RWPE1 (cell line): ENCODE measurements at regions not wholly inside any gene's neighbourhood (a gene's known extent, or its start where the extent isn't known, plus 50 kb on each side); places are given as distances from the start of the nearest gene placed in this dataset.

Experiments used
- CTCF ChIA-PET: fragments of 350-600 bp; sonication (Branson Sonifier 250); formaldehyde crosslinking; extraction: SDS; loops from one replicate; lab custom pipeline; 2021; lab: Yijun Ruan, JAX
- POLR2A ChIA-PET: fragments of 400-600 bp; formaldehyde crosslinking; extraction: SDS; loops from one replicate; lab custom pipeline; 2020; ENCODE audit warnings: antibody characterized with exemption; ENCODE audit not compliant: low non-redundant PET; lab: Yijun Ruan, JAX
- DNase-seq: peaks from one replicate; pipeline ENCODE4 v3.0.0; 2012; ENCODE audit warnings: low spot score
- H3K27ac ChIP-seq: fragments of 450-650 bp; 2 replicates; pipeline ENCODE4 v1.5.1; 2017
- TF ChIP-seq, protein P1 (sequence below): fragments of 450-650 bp; conservative IDR thresholded peaks from 2 replicates; pipeline ENCODE4 v1.5.1; 2017; ENCODE audit warnings: low read depth, mild to moderate bottlenecking

DNA sequence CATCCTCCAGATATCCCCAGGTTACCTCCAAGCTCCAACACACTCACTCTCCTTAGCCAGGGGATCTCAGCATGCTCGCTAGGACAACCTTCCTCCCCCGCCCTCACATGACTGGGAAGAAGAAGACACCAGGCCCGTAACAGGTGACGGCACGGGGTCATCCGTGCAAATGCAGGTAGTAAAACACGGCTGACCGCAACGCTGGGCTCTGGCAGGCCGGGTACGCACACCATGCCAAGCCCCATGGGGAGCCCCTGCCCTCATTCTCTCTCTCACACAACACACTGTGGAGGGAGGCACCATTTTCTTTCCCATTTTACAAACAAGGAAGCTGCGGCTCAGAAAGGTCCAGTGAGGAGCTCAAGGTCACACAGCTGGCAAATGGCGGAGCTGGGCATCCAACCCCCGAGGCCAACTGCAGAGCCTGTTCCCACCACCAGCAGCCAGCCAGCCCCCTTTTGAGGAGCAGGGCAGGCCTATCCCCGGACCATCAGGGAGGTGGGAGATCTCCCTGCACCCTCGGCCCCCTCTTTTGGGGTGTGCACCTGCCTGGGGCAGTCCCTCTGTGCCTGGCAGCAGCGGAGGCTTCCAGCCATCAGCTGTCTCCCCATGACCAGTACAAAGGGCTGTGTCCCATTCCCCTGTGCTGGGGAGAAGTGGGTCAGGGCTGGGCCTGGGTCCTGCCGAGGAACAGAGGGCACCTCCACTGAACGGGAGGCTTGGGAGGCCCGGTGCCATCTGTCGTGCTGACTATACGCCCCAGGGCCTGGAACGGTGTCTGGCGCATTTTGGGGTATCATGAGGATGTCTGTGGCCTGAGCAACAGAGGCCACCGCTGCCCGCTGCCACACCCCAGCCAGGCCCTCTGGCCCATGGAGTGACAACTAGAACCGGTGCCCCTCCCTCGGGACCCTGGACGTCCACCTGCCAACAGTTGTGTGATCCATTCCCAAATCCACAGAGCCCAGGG lies 280.9 kb downstream of the CTTN start:
- ChIA-PET POLR2A (no interaction called here), CTCF (no interaction called here)
- H3K27ac ChIP-seq = no peak overlapping the region
- TF ChIP-seq, protein P1, sequence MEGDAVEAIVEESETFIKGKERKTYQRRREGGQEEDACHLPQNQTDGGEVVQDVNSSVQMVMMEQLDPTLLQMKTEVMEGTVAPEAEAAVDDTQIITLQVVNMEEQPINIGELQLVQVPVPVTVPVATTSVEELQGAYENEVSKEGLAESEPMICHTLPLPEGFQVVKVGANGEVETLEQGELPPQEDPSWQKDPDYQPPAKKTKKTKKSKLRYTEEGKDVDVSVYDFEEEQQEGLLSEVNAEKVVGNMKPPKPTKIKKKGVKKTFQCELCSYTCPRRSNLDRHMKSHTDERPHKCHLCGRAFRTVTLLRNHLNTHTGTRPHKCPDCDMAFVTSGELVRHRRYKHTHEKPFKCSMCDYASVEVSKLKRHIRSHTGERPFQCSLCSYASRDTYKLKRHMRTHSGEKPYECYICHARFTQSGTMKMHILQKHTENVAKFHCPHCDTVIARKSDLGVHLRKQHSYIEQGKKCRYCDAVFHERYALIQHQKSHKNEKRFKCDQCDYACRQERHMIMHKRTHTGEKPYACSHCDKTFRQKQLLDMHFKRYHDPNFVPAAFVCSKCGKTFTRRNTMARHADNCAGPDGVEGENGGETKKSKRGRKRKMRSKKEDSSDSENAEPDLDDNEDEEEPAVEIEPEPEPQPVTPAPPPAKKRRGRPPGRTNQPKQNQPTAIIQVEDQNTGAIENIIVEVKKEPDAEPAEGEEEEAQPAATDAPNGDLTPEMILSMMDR = no peak
- DNase-seq = no peak

DNA sequence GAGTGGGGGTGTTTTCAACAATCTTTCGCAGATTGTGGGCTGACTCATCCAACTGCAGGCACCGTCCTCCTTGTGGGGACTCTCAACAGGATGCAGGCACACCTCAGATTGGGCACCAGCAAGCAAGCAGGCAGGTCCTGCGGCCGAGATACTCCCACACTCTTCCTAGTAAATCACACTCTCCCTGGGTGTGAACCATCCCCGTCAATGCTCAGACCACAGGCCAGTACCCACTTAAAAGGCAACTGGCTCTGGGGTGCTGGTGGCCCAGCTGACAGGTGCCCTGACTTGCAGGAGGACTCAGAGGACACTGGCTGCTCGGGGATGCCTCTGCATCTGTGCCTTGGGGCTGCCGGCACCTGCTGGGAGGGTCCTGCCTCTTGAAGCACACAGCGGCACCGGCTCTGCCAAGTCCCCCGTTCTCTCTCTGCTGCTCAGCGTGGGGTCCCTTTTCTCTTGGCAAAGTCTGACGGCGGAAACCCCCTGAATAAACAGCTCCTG lies 282.5 kb downstream of the CTTN start:
- ChIA-PET POLR2A (no interaction called here), CTCF (no interaction called here)
- TF ChIP-seq, protein P1 = no peak
- DNase-seq = no peak
- H3K27ac ChIP-seq = no peak overlapping the region

GRCh38 chr11:70682056-70682455 lies 283.7 kb downstream of the CTTN start:
- H3K27ac ChIP-seq = no peak overlapping the region
- CTCF ChIA-PET = no interaction called here
- DNase-seq = no peak
- POLR2A ChIA-PET = no interaction called here
- TF ChIP-seq, protein P1 = no peak

DNA sequence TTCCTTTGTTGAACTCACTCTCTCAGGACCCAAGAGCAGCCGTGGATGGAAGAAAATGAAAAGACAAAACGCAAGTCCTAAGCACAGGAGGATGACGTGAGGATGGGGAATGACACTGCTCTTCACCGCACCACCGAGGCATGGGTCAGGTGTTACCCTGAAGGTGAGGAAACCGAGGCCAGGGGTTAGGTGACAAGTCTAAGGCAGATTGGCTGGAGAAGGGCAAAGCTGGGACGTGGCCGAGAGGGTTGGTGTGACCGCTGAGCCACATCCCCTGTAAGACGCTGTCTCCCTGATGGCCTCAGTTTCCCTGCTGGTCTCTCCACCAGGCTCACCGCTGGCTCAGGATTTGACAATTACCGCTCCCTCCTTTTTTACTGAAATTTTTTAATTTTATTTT lies 284.4 kb downstream of the CTTN start:
- POLR2A ChIA-PET = no interaction called here

GRCh38 chr11:70687716-70688115 lies 289.4 kb downstream of the CTTN start:
- no peak overlapping the region for H3K27ac ChIP-seq
- DNase-seq = no peak
- TF ChIP-seq, protein P1 = no peak
- POLR2A ChIA-PET = no interaction called here
- CTCF ChIA-PET = interaction anchor here (0.6 kb wide), 1 partner anchor 669 kb away, joined by 3 read pairs; no protein-coding TSS in a partner anchor

More for the DNA sequence above, 284.4 kb downstream of the CTTN start:
- no peak for DNase-seq
- CTCF ChIA-PET = no interaction called here
- no peak overlapping the region for H3K27ac ChIP-seq
- TF ChIP-seq, protein P1 = no peak

DNA sequence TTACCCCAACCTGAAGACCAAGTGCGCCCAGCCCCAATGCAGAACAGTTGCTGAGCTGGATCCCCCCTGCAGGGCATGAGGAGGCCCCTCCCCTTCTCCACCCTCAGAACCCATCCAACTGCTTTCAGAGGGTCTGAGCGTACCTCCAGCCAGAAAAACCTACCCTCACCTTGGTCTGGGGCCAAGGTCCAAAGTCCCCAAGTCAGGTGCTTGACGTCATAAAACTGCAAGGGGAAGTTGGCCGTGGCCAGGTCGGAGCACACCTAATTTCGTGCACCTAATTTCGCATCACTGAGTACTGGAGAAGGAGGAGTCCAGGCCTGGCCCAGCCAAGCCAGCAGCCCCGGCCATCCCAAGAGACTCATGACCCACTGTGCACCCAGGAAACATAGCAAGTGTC lies 289.8 kb downstream of the CTTN start:
- TF ChIP-seq, protein P1 = no peak
- no peak overlapping the region for H3K27ac ChIP-seq
- CTCF ChIA-PET = interaction anchor here (0.6 kb wide), 1 partner anchor 670 kb away, joined by 3 read pairs; no protein-coding TSS in a partner anchor
- POLR2A ChIA-PET = no interaction called here
- DNase-seq = no peak
